ENCODE measurements at regions not wholly inside any gene's neighbourhood (a gene's known extent, or its start where the extent isn't known, plus 50 kb on each side); places are given as distances from the start of the nearest gene placed in this dataset.

GRCh38 chr2:122174061-122174460 is 418.6 kb downstream of the TSN start:
- no peak for ATAC-seq
- TF ChIP-seq CTCF (IDR thresholded peaks at IDR 0.05) = no peak
- Histone ChIP-seq H3K36me3 (ENCODE audit: control insufficient read depth, insufficient read depth, low read length) (no peaks in the 10 kb centered on the region), H3K9me3 (ENCODE audit: control insufficient read depth, insufficient read depth, low read length) (no peaks in the 10 kb centered on the region), H3K27ac (ENCODE audit: low read length) (no peak overlapping the region), H3K4me1 (ENCODE audit: control insufficient read depth, insufficient read depth, low read length) (no peaks in the 10 kb centered on the region), H3K4me3 (ENCODE audit: low read length) (no peak overlapping the region), H3K27me3 (ENCODE audit: control insufficient read depth, insufficient read depth, low read length) (no peaks in the 10 kb centered on the region)
- intact Hi-C loops (cut with micrococcal nuclease) = no loop called here
- Mint-ChIP-seq H3K9me3 (no peaks in the 10 kb centered on the region), H3K4me3 (no peak overlapping the region), H3K4me1 (peaks cover 0 to 3% of the 10 kb centered on the region in 2 donors), H3K27ac (no peak overlapping the region), H3K36me3 (no peaks in the 10 kb centered on the region), H3K27me3 (ENCODE audit: low read depth in 2 of 2) (no peaks in the 10 kb centered on the region)
- WGBS (ENCODE audit: insufficient coverage) = 89% methylated on average over 6 of the region's 6 CpGs
- DNase-seq = no peak

GRCh38 chr2:122179492-122180165 is 424.2 kb downstream of the TSN start:
- peaks cover 0 to 3% of the 10 kb centered on the region in 2 donors for H3K9me3 Mint-ChIP-seq
- H3K36me3 Mint-ChIP-seq = no peaks in the 10 kb centered on the region
- Histone ChIP-seq H3K4me1 (ENCODE audit: control insufficient read depth, insufficient read depth, low read length) (no peaks in the 10 kb centered on the region), H3K9me3 (ENCODE audit: control insufficient read depth, insufficient read depth, low read length) (no peaks in the 10 kb centered on the region), H3K27ac (ENCODE audit: low read length) (no peak overlapping the region), H3K4me3 (ENCODE audit: low read length) (no peak overlapping the region), H3K27me3 (ENCODE audit: control insufficient read depth, insufficient read depth, low read length) (no peaks in the 10 kb centered on the region), H3K36me3 (ENCODE audit: control insufficient read depth, insufficient read depth, low read length) (no peaks in the 10 kb centered on the region)
- TF ChIP-seq CTCF (IDR thresholded peaks at IDR 0.05) = no peak
- no peak for DNase-seq
- H3K4me3 Mint-ChIP-seq = no peak overlapping the region
- WGBS (ENCODE audit: insufficient coverage) = 58% methylated on average over 6 of the region's 6 CpGs
- no peak for ATAC-seq
- no peaks in the 10 kb centered on the region for H3K27me3 Mint-ChIP-seq (ENCODE audit: low read depth in 2 of 2)
- H3K4me1 Mint-ChIP-seq = peaks cover 0 to 4% of the 10 kb centered on the region in 2 donors
- no peak overlapping the region for H3K27ac Mint-ChIP-seq
- intact Hi-C loops (cut with micrococcal nuclease) = no loop called here

GRCh38 chr2:122180972-122181371 is 425.5 kb downstream of the TSN start:
- Histone ChIP-seq H3K4me1 (ENCODE audit: control insufficient read depth, insufficient read depth, low read length) (no peaks in the 10 kb centered on the region), H3K4me3 (ENCODE audit: low read length) (no peak overlapping the region), H3K27ac (ENCODE audit: low read length) (no peak overlapping the region), H3K27me3 (ENCODE audit: control insufficient read depth, insufficient read depth, low read length) (no peaks in the 10 kb centered on the region), H3K9me3 (ENCODE audit: control insufficient read depth, insufficient read depth, low read length) (no peaks in the 10 kb centered on the region), H3K36me3 (ENCODE audit: control insufficient read depth, insufficient read depth, low read length) (no peaks in the 10 kb centered on the region)
- H3K9me3 Mint-ChIP-seq = peaks cover 0 to 3% of the 10 kb centered on the region in 2 donors
- H3K27ac Mint-ChIP-seq = no peak overlapping the region
- ATAC-seq (no peak), DNase-seq (no peak)
- no peak overlapping the region for H3K4me3 Mint-ChIP-seq
- no peak for TF ChIP-seq CTCF (IDR thresholded peaks at IDR 0.05)
- H3K4me1 Mint-ChIP-seq = peaks cover 0 to 4% of the 10 kb centered on the region in 2 donors
- no peaks in the 10 kb centered on the region for H3K27me3 Mint-ChIP-seq (ENCODE audit: low read depth in 2 of 2)
- WGBS (ENCODE audit: insufficient coverage) = 96% methylated on average over 1 of the region's 1 CpG
- no peaks in the 10 kb centered on the region for H3K36me3 Mint-ChIP-seq
- intact Hi-C loops (cut with micrococcal nuclease) = no loop called here

Measured in natural killer cell (primary cell).